ENCODE measurements at regions not wholly inside any gene's neighbourhood (a gene's known extent, or its start where the extent isn't known, plus 50 kb on each side); places are given as distances from the start of the nearest gene placed in this dataset.

GRCh38 chr17:15124264-15124595, 140.9 kb downstream of the PMP22 start:
- in situ Hi-C loops (cut with MboI) (no loop called here), intact Hi-C loops (cut with micrococcal nuclease) (no loop called here)
- CTCF ChIA-PET (ENCODE audit: low intra/inter-chr PET ratio) = no interaction called here
- BruUV-seq (replicated peaks) = no TSS peak
- no peaks in the 10 kb centered on the region for H3K9me1 ChIP-seq (ENCODE audit: control insufficient read depth, insufficient read depth, low read length)
- no peak overlapping the region for H3K27ac ChIP-seq (ENCODE audit: extremely low read depth, low read depth, low read length)
- no peak overlapping the region for H3K4me2 ChIP-seq (ENCODE audit: insufficient read depth, low read length)
- POLR2A ChIA-PET = no interaction called here
- no peaks in the 10 kb centered on the region for H3K4me1 ChIP-seq (replicated peaks in 1 of 2; ENCODE audit: control insufficient read depth in 2 of 2, insufficient read depth in 2 of 2, low read length in 2 of 2)
- no peaks in the 10 kb centered on the region for H3K9me3 ChIP-seq (replicated peaks; ENCODE audit: control insufficient read depth, insufficient read depth, low read depth, low read length)
- H3K9ac ChIP-seq (ENCODE audit: insufficient read depth in 1 of 2, low read depth in 2 of 2, low read length in 2 of 2) = no peak overlapping the region
- FAIRE-seq (no peak), DNase-seq (ENCODE audit: extremely low read depth in 1 of 4, low spot score in 3 of 4) (no peak), ATAC-seq (no peak)
- no peak overlapping the region for H2AFZ ChIP-seq (ENCODE audit: low read depth, low read length)
- no peaks in the 10 kb centered on the region for H3K79me2 ChIP-seq (ENCODE audit: control insufficient read depth, insufficient read depth, low read length)
- H3K27me3 ChIP-seq (ENCODE audit: control insufficient read depth in 2 of 2, insufficient read depth in 2 of 2, low read length in 2 of 2) = no peaks in the 10 kb centered on the region; a peak in 1 of 5 replicates
- H3K36me3 ChIP-seq (ENCODE audit: control insufficient read depth, insufficient read depth, low read length) = no peaks in the 10 kb centered on the region
- H3K4me3 ChIP-seq = no peak overlapping the region
- no peaks in the 10 kb centered on the region for H4K20me1 ChIP-seq (replicated peaks; ENCODE audit: control insufficient read depth, insufficient read depth, low read length)
- 20% methylated on average over 2 of the region's 2 CpGs for WGBS (ENCODE audit: insufficient coverage, low coverage, missing lambda C conversion rate)
- TF ChIP-seq PRDM10 (IDR thresholded peaks at IDR 0.05; ENCODE audit: partially characterized antibody) (no peak), TSC22D4 (tag; IDR thresholded peaks at IDR 0.05) (no peak), HLTF (IDR thresholded peaks at IDR 0.05) (no peak), SMC3 (conservative IDR thresholded peaks at IDR 0.05; ENCODE audit: insufficient read depth, low read depth, low read length) (no peak), ZNF518B (CRISPR knock-in tag; IDR thresholded peaks at IDR 0.05) (no peak), ZNF785 (CRISPR knock-in tag; IDR thresholded peaks at IDR 0.05) (no peak), RCOR1 (IDR thresholded peaks at IDR 0.05; ENCODE audit: borderline replicate concordance in 1 of 2, low read depth in 2 of 2, low read length in 2 of 2) (no peak), MIER1 (IDR thresholded peaks at IDR 0.05; ENCODE audit: low read depth) (no peak), TAF9B (IDR thresholded peaks at IDR 0.05; ENCODE audit: partially characterized antibody) (no peak)
